Spinal cord (tissue), 9 donors: ENCODE measurements at regions not wholly inside any gene's neighbourhood (a gene's known extent, or its start where the extent isn't known, plus 50 kb on each side); places are given as distances from the start of the nearest gene placed in this dataset.

Experiments used
- DNase-seq, 6 donors: peaks; one replicate each; pipeline versions ENCODE4 v3.0.0 to v3.0.0-alpha.2; 2013 to 2015; ENCODE audit warnings: low spot score in 6 of 6, low read depth in 4 of 6
- H3K27ac ChIP-seq: one replicate; pipeline ENCODE4 v1.5.1; 2013; ENCODE audit warnings: low read depth, low read length, control low read depth
- H3K27me3 ChIP-seq: one replicate; pipeline ENCODE4 v1.6.1; 2013; ENCODE audit warnings: low read length; ENCODE audit not compliant: control insufficient read depth, insufficient read depth
- H3K36me3 ChIP-seq: one replicate; pipeline ENCODE4 v1.6.1; 2013; ENCODE audit warnings: low read length; ENCODE audit not compliant: control insufficient read depth, insufficient read depth
- H3K4me1 ChIP-seq: one replicate; pipeline ENCODE4 v1.6.1; 2013; ENCODE audit warnings: low read length; ENCODE audit not compliant: control insufficient read depth, insufficient read depth
- H3K4me3 ChIP-seq: one replicate; pipeline ENCODE4 v1.5.1; 2013; ENCODE audit warnings: low read depth, low read length, control low read depth
- H3K9me3 ChIP-seq: one replicate; pipeline ENCODE4 v1.6.1; 2013; ENCODE audit warnings: low read length; ENCODE audit not compliant: control insufficient read depth, insufficient read depth
- WGBS: methylation state at CpG from one replicate; pipeline ENCODE4 v1.1.5; 2013; ENCODE audit warnings: missing lambda C conversion rate; ENCODE audit not compliant: insufficient coverage; 5-methylcytosine and 5-hydroxymethylcytosine counted together
- donor health status: healthy.

- Histone ChIP-seq H3K27me3 (no peaks in the 10 kb centered on the region), H3K27ac (no peak overlapping the region), H3K4me1 (no peaks in the 10 kb centered on the region), H3K4me3 (no peak overlapping the region), H3K9me3 (no peaks in the 10 kb centered on the region), H3K36me3 (no peaks in the 10 kb centered on the region)
- peak in 1 of 6 donors; percentile 60 for DNase-seq
- WGBS, result 100% methylated on average over 2 of the region's 3 CpGs
Observed at GRCh38 chr14:66404051-66404545, 82.1 kb upstream of the CCDC196 start.

DNA sequence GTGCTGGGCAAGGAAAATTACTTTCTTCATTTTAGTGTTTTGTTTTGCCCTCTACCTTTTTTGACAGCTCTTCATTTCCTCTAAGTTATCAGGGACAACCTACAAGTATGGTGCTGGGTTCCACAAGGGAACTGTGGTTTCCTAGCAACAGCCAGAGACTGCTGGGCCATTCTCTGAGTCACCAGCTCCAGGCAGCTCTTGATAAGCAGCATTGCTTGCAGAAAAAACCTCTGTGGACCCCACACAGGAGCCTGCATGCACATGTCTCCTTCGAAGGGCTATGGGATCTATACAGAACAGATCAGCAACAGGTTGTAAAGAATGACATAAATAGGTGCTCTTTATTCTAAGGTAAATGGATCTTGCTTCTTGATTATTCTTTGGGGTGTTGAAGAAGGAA lies 81.0 kb upstream of the CCDC196 start:
- Histone ChIP-seq H3K9me3 (no peaks in the 10 kb centered on the region), H3K27me3 (no peaks in the 10 kb centered on the region), H3K4me3 (no peak overlapping the region), H3K4me1 (no peaks in the 10 kb centered on the region), H3K27ac (no peak overlapping the region), H3K36me3 (no peaks in the 10 kb centered on the region)
- DNase-seq, result peak in 1 of 6 donors; percentile 56
- 0% methylated on average over 1 of the region's 1 CpG for WGBS

DNA sequence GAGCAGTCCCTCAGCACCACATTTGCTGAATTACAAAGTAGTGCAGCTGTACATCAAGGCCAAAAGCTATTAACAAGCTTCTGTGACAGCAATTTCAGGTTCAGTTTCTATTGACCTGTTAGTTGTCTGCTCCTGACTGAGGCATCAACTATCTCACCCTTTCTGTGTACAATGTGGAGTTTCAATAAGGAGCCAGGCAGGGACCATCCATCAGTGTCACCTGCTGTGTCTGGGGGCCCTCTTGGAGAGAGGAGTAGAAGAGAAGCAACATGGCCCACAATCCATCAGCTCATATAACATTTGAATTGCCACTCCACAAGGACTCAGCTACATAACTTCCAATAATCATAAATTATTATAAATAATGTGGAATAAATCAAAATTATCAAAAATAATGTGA lies 72.3 kb upstream of the CCDC196 start:
- Histone ChIP-seq H3K27ac (no peak overlapping the region), H3K4me1 (peaks cover 6% of the 10 kb centered on the region), H3K27me3 (no peaks in the 10 kb centered on the region), H3K36me3 (no peaks in the 10 kb centered on the region), H3K9me3 (peaks cover 1% of the 10 kb centered on the region), H3K4me3 (no peak overlapping the region)
- peak in 1 of 6 donors; percentile 41 for DNase-seq

DNA sequence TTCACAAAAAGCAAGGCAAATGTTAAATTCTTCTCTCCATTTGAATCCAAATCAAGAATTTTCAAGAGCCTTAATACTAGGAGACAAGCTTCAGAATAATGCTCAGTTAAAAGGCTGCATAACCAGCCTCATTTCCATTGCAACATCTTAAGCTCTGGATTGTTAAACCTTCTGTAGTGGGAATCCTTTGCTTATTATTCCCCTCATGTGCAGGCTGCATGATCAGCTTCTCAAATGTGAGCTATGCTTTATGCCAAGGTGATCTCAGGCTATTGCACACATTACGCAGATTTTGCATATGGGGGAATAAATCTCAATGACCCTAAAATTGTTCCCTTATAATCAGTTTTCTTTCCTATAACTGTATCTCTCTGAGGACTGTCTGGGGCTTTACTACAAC lies 71.7 kb upstream of the CCDC196 start:
- Histone ChIP-seq H3K9me3 (peaks cover 1% of the 10 kb centered on the region), H3K27ac (no peak overlapping the region), H3K27me3 (no peaks in the 10 kb centered on the region), H3K36me3 (no peaks in the 10 kb centered on the region), H3K4me3 (no peak overlapping the region), H3K4me1 (peaks cover 6% of the 10 kb centered on the region)
- WGBS, result no CpG with 5 or more reads among the region's 1 CpG
- peak in 2 of 6 donors; percentile 35 to 83 for DNase-seq

- 38% methylated on average over 1 of the region's 2 CpGs for WGBS
Observed at GRCh38 chr14:66420251-66421006, 65.7 kb upstream of the CCDC196 start.

GRCh38 chr14:66421990-66422946 lies 63.9 kb upstream of the CCDC196 start:
- H3K36me3 ChIP-seq, result no peaks in the 10 kb centered on the region
- no peak for DNase-seq
- no peak overlapping the region for H3K27ac ChIP-seq
- no peaks in the 10 kb centered on the region for H3K4me1 ChIP-seq
- H3K4me3 ChIP-seq, result no peak overlapping the region
- no peaks in the 10 kb centered on the region for H3K27me3 ChIP-seq
- 84% methylated on average over 6 of the region's 6 CpGs for WGBS
- no peaks in the 10 kb centered on the region for H3K9me3 ChIP-seq

More at GRCh38 chr14:66420251-66421006, 65.7 kb upstream of the CCDC196 start:
- Histone ChIP-seq H3K4me1 (no peaks in the 10 kb centered on the region), H3K9me3 (peaks cover 1% of the 10 kb centered on the region), H3K4me3 (no peak overlapping the region), H3K27me3 (no peaks in the 10 kb centered on the region), H3K27ac (no peak overlapping the region), H3K36me3 (no peaks in the 10 kb centered on the region)
- DNase-seq, result no peak

GRCh38 chr14:66425402-66425801 lies 60.8 kb upstream of the CCDC196 start:
- no peaks in the 10 kb centered on the region for H3K36me3 ChIP-seq
- no peaks in the 10 kb centered on the region for H3K9me3 ChIP-seq
- DNase-seq, result no peak
- no peak overlapping the region for H3K4me3 ChIP-seq
- WGBS, result 92% methylated on average over 4 of the region's 5 CpGs
- no peak overlapping the region for H3K27ac ChIP-seq
- no peaks in the 10 kb centered on the region for H3K27me3 ChIP-seq
- no peaks in the 10 kb centered on the region for H3K4me1 ChIP-seq

GRCh38 chr14:66426451-66426850 lies 59.7 kb upstream of the CCDC196 start:
- Histone ChIP-seq H3K36me3 (no peaks in the 10 kb centered on the region), H3K27me3 (no peaks in the 10 kb centered on the region), H3K27ac (no peak overlapping the region), H3K4me1 (no peaks in the 10 kb centered on the region), H3K9me3 (no peaks in the 10 kb centered on the region), H3K4me3 (no peak overlapping the region)
- WGBS, result no CpG with 5 or more reads among the region's 2 CpGs
- no peak for DNase-seq

DNA sequence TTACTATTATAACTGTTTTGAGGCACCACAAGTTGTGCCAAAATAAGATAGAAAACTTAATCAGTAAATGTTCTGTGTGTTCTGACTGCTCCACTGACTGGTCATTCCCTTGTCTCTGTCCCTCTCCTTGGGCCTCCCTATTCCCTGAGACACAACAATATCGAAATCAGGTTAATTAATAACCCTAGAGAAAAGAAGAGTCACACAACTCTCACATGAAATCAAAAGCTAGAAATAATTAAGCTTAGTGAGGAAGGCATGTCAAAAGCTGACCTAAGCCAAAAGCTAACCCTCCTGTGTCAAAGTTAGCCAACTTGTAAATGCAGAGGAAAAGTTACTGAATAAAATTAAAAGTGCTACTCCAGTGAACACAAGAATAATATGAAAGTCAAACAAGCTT lies 53.8 kb upstream of the CCDC196 start:
- Histone ChIP-seq H3K27me3 (no peaks in the 10 kb centered on the region), H3K4me3 (no peak overlapping the region), H3K4me1 (no peaks in the 10 kb centered on the region), H3K27ac (no peak overlapping the region), H3K36me3 (no peaks in the 10 kb centered on the region), H3K9me3 (peaks cover 6% of the 10 kb centered on the region)
- no peak for DNase-seq
- WGBS, result no CpG with 5 or more reads among the region's 1 CpG
